H1 (cell line): ENCODE measurements at regions not wholly inside any gene's neighbourhood (a gene's known extent, or its start where the extent isn't known, plus 50 kb on each side); places are given as distances from the start of the nearest gene placed in this dataset.

Source experiments
- GABPA ChIP-seq: IDR thresholded peaks from 2 replicates; pipeline ENCODE4 v1.6.1; 2011; ENCODE audit warnings: mild to moderate bottlenecking, low read length, moderate library complexity, borderline replicate concordance; ENCODE audit not compliant: insufficient read depth

GRCh38 chr13:109496216-109496615 is 290.2 kb downstream of the IRS2 start (continued):
- no peak for TF ChIP-seq GABPA
